GM12878 (cell line): ENCODE measurements at regions not wholly inside any gene's neighbourhood (a gene's known extent, or its start where the extent isn't known, plus 50 kb on each side); places are given as distances from the start of the nearest gene placed in this dataset.

Experiments used
- ATAC-seq: fragments of 200-7000 bp; cut with Tn5 transposase; 3 replicates; pipeline ENCODE4 v1.9.1; 2020; ENCODE audit warnings: mild to moderate bottlenecking, moderate library complexity
- BruUV-seq: library from RNA; stranded (reverse); fragments of 400-500 nt; replicated peaks from 2 replicates; lab custom pipeline; 2021; lab: Mats Ljungman, UMichigan
- CTCF ChIA-PET: fragments of 300-600 bp; sonication (Branson Sonifier 250); formaldehyde crosslinking; extraction: SDS; loops from one replicate; lab custom pipeline; 2021; ENCODE audit warnings: inconsistent platforms; lab: Yijun Ruan, JAX
- POLR2A ChIA-PET: fragments of 350-600 bp; formaldehyde crosslinking; extraction: SDS; loops from one replicate; lab custom pipeline; 2021; ENCODE audit warnings: inconsistent platforms; lab: Charles Lee
- RAD21 ChIA-PET: fragments of 300-600 bp; sonication (Branson Sonifier 250); formaldehyde crosslinking; loops from one replicate; lab custom pipeline; 2023; ENCODE audit warnings: antibody characterized with exemption; ENCODE audit not compliant: unreplicated experiment; lab: Charles Lee
- SMC1A ChIA-PET: fragments of 300-600 bp; sonication (Branson Sonifier 250); formaldehyde crosslinking; loops from one replicate; lab custom pipeline; 2023; ENCODE audit not compliant: unreplicated experiment, uncharacterized antibody; lab: Charles Lee
- DNase-seq: peaks from one replicate; pipeline ENCODE4 v3.0.0-alpha.2; 2011; ENCODE audit warnings: low read depth, low spot score
- FAIRE-seq: peaks from 3 replicates; lab custom pipeline; 2011; peaks lifted over from hg19 to GRCh38; lab: Jason Lieb, UNC
- H2AFZ ChIP-seq: 2 replicates; pipeline ENCODE4 v1.6.0; 2011; ENCODE audit warnings: low read depth, low read length, control low read depth; ENCODE audit not compliant: control insufficient read depth
- H3K27ac ChIP-seq: 2 replicates; pipeline ENCODE4 v1.5.1; 2011; ENCODE audit warnings: control low read depth; ENCODE audit not compliant: control insufficient read depth, insufficient read depth
- H3K27me3 ChIP-seq, 2 experiments: replicated peaks in 1 of 2; 2 replicates each; pipeline versions ENCODE4 v1.6.0 to v1.6.1; 2011; ENCODE audit warnings: low read length in 1 of 2; ENCODE audit not compliant: control insufficient read depth in 2 of 2, insufficient read depth in 2 of 2
- H3K36me3 ChIP-seq, 2 experiments: 2 replicates each; pipeline ENCODE4 v1.5.1; 2011; ENCODE audit warnings: low read length in 1 of 2; ENCODE audit not compliant: control insufficient read depth in 2 of 2, insufficient read depth in 2 of 2
- H3K4me1 ChIP-seq: 2 replicates; pipeline ENCODE4 v1.6.1; 2011; ENCODE audit warnings: mild to moderate bottlenecking, low read length, moderate library complexity, mixed read lengths; ENCODE audit not compliant: control insufficient read depth, insufficient read depth
- H3K4me2 ChIP-seq: 2 replicates; pipeline ENCODE4 v1.6.0; 2011; ENCODE audit warnings: control low read depth; ENCODE audit not compliant: control insufficient read depth, insufficient read depth
- H3K4me3 ChIP-seq: fragments of 200-600 bp; sonication (generic); 2 replicates; pipeline ENCODE4 v1.5.1; 2016
- H3K79me2 ChIP-seq: 2 replicates; pipeline ENCODE4 v1.6.0; 2011; ENCODE audit warnings: low read length; ENCODE audit not compliant: control insufficient read depth, insufficient read depth
- H3K9ac ChIP-seq: 2 replicates; pipeline ENCODE4 v1.8.0; 2011; ENCODE audit warnings: low read length, control low read depth, mixed read lengths; ENCODE audit not compliant: control insufficient read depth, insufficient read depth
- H3K9me3 ChIP-seq: replicated peaks from 3 replicates; pipeline ENCODE4 v1.5.1; 2011; ENCODE audit warnings: mild to moderate bottlenecking, low read length; ENCODE audit not compliant: control insufficient read depth, insufficient read depth
- H4K20me1 ChIP-seq: 2 replicates; pipeline ENCODE4 v1.6.0; 2011; ENCODE audit not compliant: control insufficient read depth, insufficient read depth
- MEF2B ChIP-seq: fragments of 450-650 bp; IDR thresholded peaks from 2 replicates; pipeline ENCODE4 v1.6.1; 2018; ENCODE audit warnings: mild to moderate bottlenecking, moderate library complexity; ENCODE audit not compliant: partially characterized antibody, poor library complexity, severe bottlenecking
- RCOR1 ChIP-seq: conservative IDR thresholded peaks from 2 replicates; pipeline ENCODE4 v1.6.1; 2012; ENCODE audit warnings: low read depth, low read length, improper control_type of control experiment
- SIN3A ChIP-seq: IDR thresholded peaks from 2 replicates; pipeline ENCODE4 v1.6.1; 2012; ENCODE audit warnings: low read depth, low read length, improper control_type of control experiment
- SPI1 ChIP-seq: IDR thresholded peaks from 2 replicates; pipeline ENCODE4 v1.6.1; 2011; ENCODE audit warnings: low read depth, mild to moderate bottlenecking, low read length, moderate library complexity, borderline replicate concordance; ENCODE audit not compliant: insufficient read depth
- WGBS: methylation state at CpG from one replicate; pipeline ENCODE4 v1.1.6; 2016; ENCODE audit warnings: low lambda C conversion rate; ENCODE audit not compliant: insufficient replicate concordance, insufficient coverage; ENCODE audit errors: missing lambda C conversion rate; 5-methylcytosine and 5-hydroxymethylcytosine counted together
- in situ Hi-C: fragments of 300-500 bp; cut with MboI; formaldehyde crosslinking; loops from 9 replicates; pipeline ENCODE4 v1.14.3; 2018; ENCODE audit warnings: mixed read lengths
- intact Hi-C: fragments of 100-400 bp; cut with micrococcal nuclease; formaldehyde crosslinking; loops from one replicate; pipeline ENCODE4 v1.14.2; 2022; ENCODE audit not compliant: unreplicated experiment

GRCh38 chr3:191139736-191140135 is 59.3 kb upstream of the OSTN start (continued):
- TF ChIP-seq MEF2B: no peak

- POLR2A ChIA-PET: interaction anchor here (1.0 kb wide), 1 partner anchor 10 kb away, joined by 3 read pairs; no protein-coding TSS in a partner anchor
- BruUV-seq: no TSS peak
- Histone ChIP-seq H3K27ac (no peak overlapping the region), H3K4me2 (peak overlapping the region; percentile 67; the same call in 1 of the 2 replicates), H4K20me1 (no peaks in the 10 kb centered on the region), H3K27me3 (no peaks in the 10 kb centered on the region), H3K9ac (no peak overlapping the region), H3K79me2 (no peaks in the 10 kb centered on the region), H3K4me1 (peaks cover 24% of the 10 kb centered on the region), H3K36me3 (no peaks in the 10 kb centered on the region), H3K4me3 (no peak overlapping the region), H3K9me3 (no peaks in the 10 kb centered on the region; the same call in 1 of the 3 replicates), H2AFZ (no peak overlapping the region)
- TF ChIP-seq SIN3A (no peak), RCOR1 (no peak), SPI1 (0 out of 2 replicates have a peak, but pooled peaks have one; percentile 3)
- CTCF ChIA-PET: interaction anchor here (0.7 to 2.4 kb wide), 7 partner anchors 97 to 1306 kb away, joined by 3 to 8 read pairs (median 3); no protein-coding TSS in a partner anchor
- SMC1A ChIA-PET: interaction anchor here (0.7 to 2.5 kb wide), 16 partner anchors 9 to 1305 kb away, joined by 3 to 7 read pairs (median 4); no protein-coding TSS in a partner anchor
- in situ Hi-C loops (no loop called here), intact Hi-C loops (loop anchor here (2.0 to 5.0 kb wide), 3 partner anchors 193 to 278 kb away; partner anchors contain the start of gene UTS2B)
- 0% methylated on average over 1 of the region's 1 CpG for WGBS
- ATAC-seq (peak; percentile 46), FAIRE-seq (no peak), DNase-seq (no peak)
- RAD21 ChIA-PET: interaction anchor here (0.9 to 1.9 kb wide), 6 partner anchors 9 to 1284 kb away, joined by 3 to 4 read pairs (median 4); no protein-coding TSS in a partner anchor
These were observed 60.1 kb upstream of the OSTN start for GRCh38 chr3:191138937-191139336.
